ENCODE measurements at regions not wholly inside any gene's neighbourhood (a gene's known extent, or its start where the extent isn't known, plus 50 kb on each side); places are given as distances from the start of the nearest gene placed in this dataset.
"Not testable (repeated sequence)": the region's sequence is repeated elsewhere in the genome, so short reads cannot be mapped to it uniquely, and the experiment has no call there.

DNA sequence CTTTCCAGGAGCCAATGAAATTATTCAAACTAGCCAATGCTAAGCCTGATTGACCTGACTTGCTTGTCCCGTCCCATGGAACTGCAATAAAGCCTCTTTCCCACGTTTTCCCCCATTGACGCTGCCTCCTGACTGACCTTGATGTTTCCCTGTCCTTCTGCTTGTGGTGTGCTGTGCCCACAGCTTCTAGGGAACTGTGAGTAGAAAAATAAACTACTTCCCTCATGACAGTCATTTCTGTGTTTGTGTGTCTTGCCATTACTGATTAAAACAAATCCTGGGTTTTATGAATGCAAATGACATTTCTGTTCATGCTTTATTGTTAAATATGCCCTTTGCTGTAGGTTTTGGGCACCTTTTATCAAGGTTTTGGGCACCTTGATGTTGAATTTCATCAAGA, 91.3 kb upstream of the ABI1 start:
- peaks cover 6% of the 10 kb centered on the region for H3K9me3 Mint-ChIP-seq
- H3K4me1 Mint-ChIP-seq: no peaks in the 10 kb centered on the region
- no peak for ATAC-seq
- DNase-seq (ENCODE audit: low spot score in 2 of 2): no peak
- no peak overlapping the region for H3K27ac Mint-ChIP-seq
- no peak overlapping the region for H3K4me3 Mint-ChIP-seq
- no peaks in the 10 kb centered on the region for H3K36me3 Mint-ChIP-seq

DNA sequence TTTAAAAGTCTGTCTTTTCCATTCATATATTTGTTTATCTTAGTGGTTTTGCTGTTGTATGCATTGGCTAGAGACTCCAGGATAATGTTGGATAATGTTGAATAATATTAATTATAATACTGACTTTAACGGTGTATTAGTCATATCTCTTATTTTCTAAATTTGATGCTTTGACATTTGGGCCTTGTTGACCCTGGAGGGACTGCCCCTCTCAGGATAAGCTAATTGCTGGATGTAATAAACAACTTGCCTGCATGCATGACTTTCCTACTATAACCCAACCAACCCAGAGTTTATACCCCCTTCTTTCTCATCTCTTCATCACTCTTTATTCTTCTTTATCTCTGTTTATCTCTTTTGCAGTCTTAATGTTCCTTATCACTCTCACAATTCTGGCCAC, 90.9 kb upstream of the ABI1 start:
- DNase-seq (ENCODE audit: low spot score in 2 of 2): no peak
- no peaks in the 10 kb centered on the region for H3K4me1 Mint-ChIP-seq
- H3K9me3 Mint-ChIP-seq: peaks cover 6% of the 10 kb centered on the region
- no peak for ATAC-seq
- H3K36me3 Mint-ChIP-seq: no peaks in the 10 kb centered on the region
- no peak overlapping the region for H3K4me3 Mint-ChIP-seq
- no peak overlapping the region for H3K27ac Mint-ChIP-seq

DNA sequence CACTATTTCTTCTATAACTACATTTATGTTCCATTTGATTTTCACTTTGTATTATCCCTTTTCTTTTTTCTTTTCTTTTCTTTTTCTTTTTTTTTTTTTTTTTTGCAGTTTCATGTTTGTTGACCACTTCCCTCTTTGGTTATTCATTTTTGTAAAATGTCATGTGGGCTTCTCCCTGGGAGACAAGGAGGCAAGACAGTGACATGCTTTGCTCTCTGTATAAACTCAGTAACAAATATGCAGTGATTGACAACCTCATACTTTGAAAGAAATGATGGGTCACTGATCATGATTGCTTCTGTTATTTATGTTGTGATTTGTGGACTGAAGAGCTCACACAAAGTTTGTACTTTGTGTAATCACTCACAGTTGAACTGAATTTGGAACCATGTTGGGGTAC, 90.2 kb upstream of the ABI1 start:
- Mint-ChIP-seq H3K27ac (no peak overlapping the region), H3K9me3 (peaks cover 6% of the 10 kb centered on the region), H3K36me3 (no peaks in the 10 kb centered on the region), H3K4me3 (no peak overlapping the region), H3K4me1 (no peaks in the 10 kb centered on the region)
- ATAC-seq (no peak), DNase-seq (ENCODE audit: low spot score in 2 of 2) (no peak)

DNA sequence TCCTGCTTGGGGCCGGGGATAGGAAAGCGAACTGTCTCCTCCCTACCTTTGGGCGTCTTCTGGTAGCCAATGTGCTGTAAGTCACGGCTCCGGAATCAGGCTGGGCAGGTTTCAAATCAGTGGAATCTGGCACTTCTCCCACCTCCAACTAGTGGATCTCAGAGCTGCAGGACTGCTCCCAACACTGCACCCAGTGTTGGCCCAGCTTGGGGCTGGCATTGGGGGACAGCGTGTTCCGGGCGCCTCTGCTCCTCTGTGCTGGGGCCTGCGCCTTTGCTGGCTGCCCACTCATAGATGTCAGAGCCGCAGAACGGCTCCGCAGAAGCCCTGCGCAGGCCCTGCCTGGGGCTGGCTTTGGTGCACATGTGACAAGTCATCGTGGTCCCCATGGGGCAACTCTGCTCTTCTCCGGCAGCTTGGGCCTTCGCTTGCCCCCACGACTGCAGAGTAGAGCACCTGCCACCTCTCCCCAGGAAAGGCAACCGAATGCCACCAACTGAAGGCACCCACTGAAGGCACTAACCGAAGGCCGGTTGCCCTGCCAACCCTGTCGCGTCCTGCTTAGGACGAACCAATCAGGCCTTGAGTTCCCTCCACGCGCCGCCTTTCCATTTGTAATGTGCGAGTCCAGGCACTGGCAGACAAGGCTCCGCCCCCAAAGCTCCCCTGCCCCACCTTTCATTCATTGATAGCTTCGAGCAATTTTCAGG, 85.5 kb upstream of the ABI1 start:
- Mint-ChIP-seq H3K27ac (no peak overlapping the region), H3K9me3 (peaks cover 6% of the 10 kb centered on the region), H3K4me3 (no peak overlapping the region), H3K36me3 (no peaks in the 10 kb centered on the region), H3K4me1 (no peaks in the 10 kb centered on the region)
- DNase-seq (ENCODE audit: low spot score in 2 of 2) (no peak), ATAC-seq (no peak)

DNA sequence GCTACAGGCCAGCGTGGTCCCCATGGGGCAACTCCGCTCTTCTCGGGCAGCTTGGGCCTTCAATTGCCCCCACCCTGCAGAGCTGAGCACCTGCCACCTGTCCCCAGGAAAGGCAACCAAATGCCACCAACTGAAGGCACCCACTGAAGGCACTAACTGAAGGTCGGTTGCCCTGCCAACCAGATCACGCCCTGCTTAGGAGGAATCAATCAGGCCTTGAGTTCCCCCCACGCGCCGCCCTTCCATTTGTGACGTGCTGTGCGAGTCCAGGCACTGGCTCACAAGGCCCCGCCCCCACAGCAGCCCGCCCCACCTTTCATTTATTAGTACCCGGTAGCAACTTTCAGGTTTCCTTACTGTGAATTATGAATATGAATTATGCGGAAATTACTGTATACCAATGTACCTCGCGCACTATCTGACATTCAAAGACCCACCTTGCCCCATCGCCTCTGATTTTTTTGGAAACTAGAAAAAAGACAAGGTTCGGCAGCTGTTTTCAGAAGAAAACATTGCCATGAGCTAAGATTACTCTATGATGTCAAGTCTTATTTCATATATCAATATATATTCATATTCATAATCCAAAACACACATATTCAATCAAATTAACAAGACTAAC, 83.6 kb upstream of the ABI1 start:
- ATAC-seq (no peak), DNase-seq (ENCODE audit: low spot score in 2 of 2) (no peak)
- no peaks in the 10 kb centered on the region for H3K36me3 Mint-ChIP-seq
- no peak overlapping the region for H3K4me3 Mint-ChIP-seq
- H3K27ac Mint-ChIP-seq: no peak overlapping the region
- H3K4me1 Mint-ChIP-seq: no peaks in the 10 kb centered on the region
- H3K9me3 Mint-ChIP-seq: no peaks in the 10 kb centered on the region

DNA sequence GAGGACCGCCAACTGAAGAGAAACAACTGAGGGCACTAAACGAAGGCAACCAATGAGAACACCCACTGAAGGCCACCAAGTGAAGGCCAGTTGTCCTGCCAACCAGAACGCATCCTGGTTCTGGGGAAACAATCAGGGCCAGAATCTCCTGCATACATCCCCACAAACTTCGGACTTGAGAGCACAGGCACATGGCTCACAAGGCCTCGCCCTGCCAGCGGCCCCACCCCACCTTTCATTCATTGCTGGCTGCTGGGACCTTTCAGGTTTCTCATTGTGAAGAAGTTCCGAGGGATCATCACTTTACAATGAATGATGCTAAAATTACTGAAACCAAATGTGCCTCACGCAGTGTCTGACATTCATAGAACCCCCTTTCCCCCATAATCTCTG, 79.2 kb upstream of the ABI1 start:
- Mint-ChIP-seq H3K4me1 (no peaks in the 10 kb centered on the region), H3K36me3 (no peaks in the 10 kb centered on the region), H3K4me3 (no peak overlapping the region), H3K9me3 (no peaks in the 10 kb centered on the region), H3K27ac (no peak overlapping the region)
- DNase-seq (ENCODE audit: low spot score in 2 of 2) (no peak), ATAC-seq (no peak)

DNA sequence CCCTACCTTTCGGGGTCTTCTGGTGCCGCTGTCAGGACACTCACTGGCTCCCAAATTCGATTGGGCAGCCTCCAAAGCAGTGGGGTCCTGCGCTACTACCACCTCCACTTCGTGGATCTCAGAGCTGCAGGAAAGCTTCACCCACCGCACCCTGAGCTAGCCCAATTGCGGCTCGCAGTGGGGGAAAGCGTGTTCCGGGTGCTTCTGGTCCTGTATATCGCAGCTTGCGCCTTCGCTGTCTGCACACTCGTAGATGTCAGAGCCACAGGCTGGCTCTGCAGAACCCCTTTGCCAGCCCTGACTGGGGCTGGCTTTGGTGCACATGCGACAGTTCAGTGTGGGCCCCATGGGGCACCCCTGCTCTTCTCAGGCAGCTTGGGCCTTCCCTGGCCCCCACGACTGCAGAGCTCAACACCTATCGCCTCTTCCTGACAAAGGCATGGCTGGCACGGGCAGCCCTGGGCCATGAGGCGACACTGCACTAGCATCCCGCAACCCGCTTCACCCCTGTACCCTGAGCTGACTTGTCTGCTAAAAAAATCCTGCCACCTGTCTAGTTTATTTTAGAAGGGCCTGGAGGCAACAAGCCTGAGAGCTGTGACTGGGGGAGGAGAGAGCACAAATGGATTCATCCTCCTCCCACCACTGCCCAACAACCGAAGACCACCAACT, 78.7 kb upstream of the ABI1 start:
- no peaks in the 10 kb centered on the region for H3K36me3 Mint-ChIP-seq

DNA sequence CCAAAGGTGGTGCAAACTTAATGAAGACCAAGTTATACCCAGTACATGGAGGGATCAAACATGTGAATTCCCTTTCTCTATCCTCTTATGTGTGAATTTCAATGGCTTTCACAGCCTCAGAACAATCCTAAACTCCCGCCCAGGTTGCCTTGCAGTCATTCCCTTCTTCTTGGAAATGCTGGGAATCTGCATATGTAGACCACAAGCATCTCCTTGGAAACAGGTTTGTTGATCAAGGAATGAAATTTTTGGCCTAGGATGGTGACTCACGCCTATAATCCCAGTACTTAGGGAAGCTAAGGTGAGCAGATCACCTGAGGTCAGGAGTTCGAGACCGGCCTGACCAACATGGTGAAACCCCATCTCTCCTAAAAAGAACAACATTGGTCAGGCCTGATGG, 77.8 kb upstream of the ABI1 start:
- Mint-ChIP-seq H3K27ac (no peak overlapping the region), H3K4me1 (no peaks in the 10 kb centered on the region), H3K9me3 (no peaks in the 10 kb centered on the region), H3K36me3 (no peaks in the 10 kb centered on the region), H3K4me3 (no peak overlapping the region)
- ATAC-seq (no peak), DNase-seq (ENCODE audit: low spot score in 2 of 2) (no peak)

More for the DNA sequence above, 78.7 kb upstream of the ABI1 start:
- Mint-ChIP-seq H3K4me1 (no peaks in the 10 kb centered on the region), H3K9me3 (no peaks in the 10 kb centered on the region), H3K4me3 (no peak overlapping the region), H3K27ac (no peak overlapping the region)
- DNase-seq (ENCODE audit: low spot score in 2 of 2): no peak
- peak; percentile 34 for ATAC-seq

DNA sequence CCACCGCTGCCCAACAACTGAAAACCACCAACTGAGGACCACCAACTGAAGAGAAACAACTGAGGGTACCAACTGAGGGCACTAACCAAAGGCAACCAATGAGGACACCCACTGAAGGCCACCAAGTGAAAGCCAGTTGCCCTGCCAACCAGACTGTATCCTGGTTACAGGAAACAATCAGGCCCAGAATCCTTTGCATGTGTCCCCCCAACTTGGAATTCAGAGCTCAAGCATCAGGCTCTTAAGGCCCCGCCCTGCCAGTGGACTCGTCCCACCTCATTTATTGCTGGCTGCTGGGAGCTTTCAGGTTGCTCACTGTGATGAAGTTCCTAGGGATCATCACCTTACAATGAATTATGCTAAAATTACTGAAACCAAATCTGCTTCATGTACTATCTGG, 76.6 kb upstream of the ABI1 start:
- Mint-ChIP-seq H3K4me3 (no peak overlapping the region), H3K36me3 (no peaks in the 10 kb centered on the region), H3K9me3 (no peaks in the 10 kb centered on the region), H3K4me1 (no peaks in the 10 kb centered on the region), H3K27ac (no peak overlapping the region)
- no peak for DNase-seq (ENCODE audit: low spot score in 2 of 2)
- ATAC-seq: no peak

DNA sequence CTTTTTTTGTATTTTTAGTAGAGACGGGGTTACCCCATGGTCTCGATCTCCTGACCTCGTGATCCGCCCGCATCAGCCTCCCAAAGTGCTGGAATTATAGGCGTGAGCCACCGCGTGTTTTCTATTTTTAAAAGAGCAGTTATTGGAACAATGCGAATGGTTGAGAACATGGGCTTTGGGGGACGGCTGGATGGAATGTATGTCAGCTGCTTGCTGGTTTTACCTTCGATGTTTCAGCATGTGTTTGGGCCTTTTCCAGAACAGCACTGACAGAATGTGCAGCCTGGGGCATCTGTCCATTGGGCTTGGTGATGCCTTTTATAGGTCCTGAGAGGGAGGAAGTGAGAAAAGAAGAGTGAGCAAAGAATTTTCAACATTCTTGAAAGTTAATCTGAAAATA, 73.4 kb upstream of the ABI1 start:
- H3K4me3 Mint-ChIP-seq; ATAC-seq; H3K4me1 Mint-ChIP-seq; DNase-seq (ENCODE audit: low spot score in 2 of 2); H3K36me3 Mint-ChIP-seq; H3K27ac Mint-ChIP-seq; H3K9me3 Mint-ChIP-seq: not testable (repeated sequence)

DNA sequence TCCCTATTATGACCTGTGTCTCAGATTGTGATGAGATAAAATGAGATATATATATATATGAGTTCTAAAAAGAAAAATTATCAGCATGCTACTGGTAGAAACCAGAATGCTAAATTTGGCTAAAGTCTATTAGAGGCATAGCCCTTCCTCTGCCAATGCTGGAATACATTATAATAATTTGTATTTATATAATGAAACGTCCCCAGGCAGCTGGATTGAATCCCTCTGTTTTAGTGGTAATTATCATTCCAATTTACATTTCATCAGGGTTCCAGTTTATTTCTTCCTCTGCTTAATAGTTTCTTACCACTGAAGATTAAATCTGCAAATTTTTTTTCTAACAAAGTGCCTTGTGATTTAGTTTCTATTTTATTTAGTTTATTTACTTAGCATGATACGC, 71.8 kb upstream of the ABI1 start:
- Mint-ChIP-seq H3K4me3 (no peak overlapping the region), H3K9me3 (no peaks in the 10 kb centered on the region), H3K27ac (no peak overlapping the region), H3K36me3 (no peaks in the 10 kb centered on the region), H3K4me1 (no peaks in the 10 kb centered on the region)
- DNase-seq (ENCODE audit: low spot score in 2 of 2): no peak
- ATAC-seq: no peak

DNA sequence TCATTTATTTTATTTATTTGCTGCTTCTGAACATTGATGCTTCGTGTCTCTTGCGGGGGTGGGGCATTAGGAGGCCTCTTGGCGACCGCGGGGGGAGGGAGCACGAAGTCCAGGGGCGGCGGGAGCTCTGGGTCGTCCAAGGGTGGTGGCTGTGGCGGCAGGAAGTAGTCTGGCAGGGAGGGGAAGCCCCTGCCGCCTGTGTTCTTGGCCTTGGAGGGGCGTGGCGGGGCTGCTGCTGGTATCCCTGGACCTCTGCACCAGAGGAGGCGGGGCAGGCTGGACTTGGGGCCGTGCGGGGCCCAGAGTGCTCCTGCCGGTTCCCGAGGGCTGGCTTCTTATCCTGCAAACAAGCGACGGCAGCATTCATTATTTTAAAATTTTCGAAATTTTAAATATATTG, 70.5 kb upstream of the ABI1 start:
- Mint-ChIP-seq H3K27ac (no peak overlapping the region), H3K36me3 (no peaks in the 10 kb centered on the region), H3K4me1 (no peaks in the 10 kb centered on the region), H3K4me3 (no peak overlapping the region), H3K9me3 (no peaks in the 10 kb centered on the region)
- ATAC-seq (peak; percentile 74), DNase-seq (ENCODE audit: low spot score in 2 of 2) (no peak)

DNA sequence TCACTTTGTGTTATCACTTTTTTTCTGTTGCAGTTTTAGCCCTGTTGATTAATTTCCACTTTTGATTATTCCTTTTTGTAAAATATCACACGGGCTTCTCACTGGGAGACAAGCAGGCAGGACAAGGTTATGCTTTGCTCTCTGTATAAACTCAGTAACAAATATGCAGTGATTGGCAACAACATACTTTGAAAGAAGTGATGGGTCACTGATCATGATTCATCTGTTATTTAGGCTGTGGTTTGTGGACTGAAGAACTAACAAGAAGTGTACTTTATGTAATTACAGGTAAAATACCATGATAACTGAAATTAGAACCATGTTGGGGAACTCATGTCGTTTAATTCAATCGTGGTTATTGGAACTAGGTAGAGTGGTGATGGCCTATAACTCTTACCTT, 62.1 kb upstream of the ABI1 start:
- H3K9me3 Mint-ChIP-seq; H3K4me1 Mint-ChIP-seq; H3K4me3 Mint-ChIP-seq; ATAC-seq; DNase-seq (ENCODE audit: low spot score in 2 of 2); H3K27ac Mint-ChIP-seq; H3K36me3 Mint-ChIP-seq: not testable (repeated sequence)

DNA sequence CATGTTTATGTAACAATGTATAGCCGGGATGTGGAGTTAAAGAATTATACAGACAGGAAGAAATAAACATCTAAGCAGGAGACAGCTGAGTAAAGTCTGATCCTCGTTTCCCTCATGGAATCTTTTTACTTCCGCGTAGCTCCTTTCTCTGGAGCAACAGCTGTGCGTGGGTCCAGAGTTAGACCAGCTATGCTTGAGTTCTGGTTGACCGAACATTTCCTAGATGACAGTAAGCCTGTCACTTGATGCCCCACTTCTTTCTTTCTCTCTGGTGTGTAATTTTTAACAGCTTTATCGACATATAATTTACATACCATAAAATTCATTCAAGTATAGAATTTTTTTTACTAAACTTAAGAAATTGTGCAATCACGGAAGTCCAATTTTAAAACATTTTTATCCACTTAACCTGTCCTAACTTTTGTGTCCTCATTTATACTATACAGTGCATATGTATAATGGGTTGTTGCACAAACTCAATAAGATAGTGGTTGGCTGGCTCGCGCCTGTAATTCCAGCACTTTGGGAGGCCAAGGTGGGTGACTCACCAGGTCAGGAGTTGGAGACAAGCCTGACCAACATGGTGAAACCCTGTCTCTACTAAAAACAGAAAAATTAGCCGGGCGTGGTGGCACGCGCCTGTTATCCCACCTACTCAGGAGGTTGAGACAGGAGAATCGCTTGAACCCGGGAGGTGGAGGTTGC, 58.5 kb upstream of the ABI1 start:
- H3K4me3 Mint-ChIP-seq; DNase-seq (ENCODE audit: low spot score in 2 of 2); ATAC-seq; H3K27ac Mint-ChIP-seq; H3K36me3 Mint-ChIP-seq; H3K9me3 Mint-ChIP-seq; H3K4me1 Mint-ChIP-seq: not testable (repeated sequence)

DNA sequence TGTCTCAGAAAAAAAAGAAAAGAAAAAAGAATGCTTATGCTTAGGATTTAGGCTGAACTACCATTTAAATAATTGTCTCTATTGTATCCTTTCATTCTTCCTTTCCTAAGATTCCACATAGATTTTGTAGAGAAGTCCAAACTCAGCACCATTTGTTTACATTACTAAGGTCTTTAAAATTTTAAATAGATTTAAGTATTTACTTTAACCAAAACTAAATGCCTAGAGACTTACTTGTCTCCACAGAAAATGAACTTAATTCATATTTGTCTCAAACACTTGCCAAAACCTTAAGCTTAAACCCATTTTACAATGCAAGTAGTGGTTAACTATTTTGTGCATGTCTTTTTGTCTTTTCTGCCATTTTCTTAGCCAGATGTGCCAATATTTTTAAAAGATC, 54.1 kb upstream of the ABI1 start:
- Mint-ChIP-seq H3K4me1 (no peaks in the 10 kb centered on the region), H3K27ac (no peak overlapping the region), H3K9me3 (no peaks in the 10 kb centered on the region), H3K36me3 (no peaks in the 10 kb centered on the region), H3K4me3 (no peak overlapping the region)
- no peak for DNase-seq (ENCODE audit: low spot score in 2 of 2)
- ATAC-seq: no peak
